BJ (cell line): ENCODE measurements at regions not wholly inside any gene's neighbourhood (a gene's known extent, or its start where the extent isn't known, plus 50 kb on each side); places are given as distances from the start of the nearest gene placed in this dataset.

Source experiments
- CTCF ChIA-PET: fragments of 350-600 bp; formaldehyde crosslinking; extraction: SDS; loops from one replicate; lab custom pipeline; 2021; ENCODE audit warnings: antibody characterized with exemption, inconsistent platforms; lab: Yijun Ruan, JAX
- POLR2A ChIA-PET: fragments of 300-600 bp; sonication (Branson Sonifier 250); formaldehyde crosslinking; extraction: SDS; loops from one replicate; lab custom pipeline; 2021; ENCODE audit warnings: antibody characterized with exemption; lab: Charles Lee
- DNase-seq: peaks from one replicate; pipeline ENCODE4 v3.0.0-alpha.2; 2011; ENCODE audit warnings: low read depth
- H3K27me3 ChIP-seq: 2 replicates; pipeline ENCODE4 v1.6.0; 2011; ENCODE audit warnings: low read length; ENCODE audit not compliant: control insufficient read depth, insufficient read depth
- H3K36me3 ChIP-seq: 2 replicates; pipeline ENCODE4 v1.5.1; 2011; ENCODE audit warnings: low read length; ENCODE audit not compliant: control insufficient read depth, insufficient read depth
- H3K4me3 ChIP-seq: 2 replicates; pipeline ENCODE4 v1.5.1; 2011; ENCODE audit warnings: low read depth, mild to moderate bottlenecking, control low read depth, low read length
- CTCF ChIP-seq: IDR thresholded peaks from 2 replicates; pipeline ENCODE4 v1.5.1; 2011; ENCODE audit warnings: low read depth, mild to moderate bottlenecking, control low read depth, inconsistent platforms, low read length, moderate library complexity; ENCODE audit not compliant: insufficient read depth

GRCh38 chr11:70942593-70942992, 309.8 kb downstream of the SHANK2 start:
- TF ChIP-seq CTCF = no peak
- Histone ChIP-seq H3K27me3 (no peaks in the 10 kb centered on the region), H3K36me3 (no peaks in the 10 kb centered on the region), H3K4me3 (no peak overlapping the region)
- ChIA-PET CTCF (no interaction called here), POLR2A (no interaction called here)
- DNase-seq = no peak

GRCh38 chr11:70944141-70944540, 308.2 kb downstream of the SHANK2 start:
- Histone ChIP-seq H3K36me3 (no peaks in the 10 kb centered on the region), H3K27me3 (no peaks in the 10 kb centered on the region), H3K4me3 (no peak overlapping the region)
- ChIA-PET CTCF (no interaction called here), POLR2A (no interaction called here)
- DNase-seq = no peak
- no peak for TF ChIP-seq CTCF

- TF ChIP-seq CTCF = no peak
- H3K4me3 ChIP-seq = no peak overlapping the region
- ChIA-PET POLR2A (no interaction called here), CTCF (no interaction called here)
- no peaks in the 10 kb centered on the region for H3K36me3 ChIP-seq
- DNase-seq = no peak
- H3K27me3 ChIP-seq = no peaks in the 10 kb centered on the region
Measured at GRCh38 chr11:70944636-70945035, 307.7 kb downstream of the SHANK2 start.

GRCh38 chr11:70948398-70948797, 304.0 kb downstream of the SHANK2 start:
- POLR2A ChIA-PET = no interaction called here
- no peak for DNase-seq
- Histone ChIP-seq H3K4me3 (no peak overlapping the region), H3K36me3 (no peaks in the 10 kb centered on the region), H3K27me3 (no peaks in the 10 kb centered on the region)
- TF ChIP-seq CTCF = no peak
- CTCF ChIA-PET = no interaction called here

- H3K4me3 ChIP-seq = no peak overlapping the region
- H3K27me3 ChIP-seq = no peaks in the 10 kb centered on the region
- ChIA-PET POLR2A (no interaction called here), CTCF (no interaction called here)
- no peaks in the 10 kb centered on the region for H3K36me3 ChIP-seq
- no peak for TF ChIP-seq CTCF
- DNase-seq = no peak
Measured at GRCh38 chr11:70948855-70949531, 303.4 kb downstream of the SHANK2 start.
